ENCODE measurements at regions not wholly inside any gene's neighbourhood (a gene's known extent, or its start where the extent isn't known, plus 50 kb on each side); places are given as distances from the start of the nearest gene placed in this dataset.

GRCh38 chr5:163626904-163627434 is 121.5 kb downstream of the MAT2B start:
- DNase-seq (ENCODE audit: low read depth, low spot score), result no peak
- no peak for FAIRE-seq
- dilution Hi-C loops (cut with MboI; ENCODE audit: extremely low pct_ligation_motif_present, low sequenced_read_pairs), result no loop called here

GRCh38 chr5:163631856-163632255 is 126.4 kb downstream of the MAT2B start:
- TF ChIP-seq EZH2 (IDR thresholded peaks at IDR 0.05; ENCODE audit: low read length) (no peak), CTCF (optimal IDR thresholded peaks at IDR 0.05 in 1 of 3, IDR thresholded peaks at IDR 0.05 in 1 of 3, conservative IDR thresholded peaks at IDR 0.05 in 1 of 3; ENCODE audit: extremely low read depth in 1 of 3, insufficient read depth in 2 of 3, low read length in 3 of 3) (no peak)
- no peaks in the 10 kb centered on the region for H3K9me3 ChIP-seq (ENCODE audit: control insufficient read depth, low read depth, low read length)
- H4K20me1 ChIP-seq (ENCODE audit: control insufficient read depth, extremely low read depth, insufficient read depth, low read length), result no peaks in the 10 kb centered on the region
- DNase-seq (ENCODE audit: low read depth, low spot score) (no peak), FAIRE-seq (no peak)
- no peaks in the 10 kb centered on the region for H3K9me1 ChIP-seq (ENCODE audit: control insufficient read depth, extremely low read depth, insufficient read depth, low read length)
- H2AFZ ChIP-seq (ENCODE audit: control insufficient read depth, low read length), result no peak overlapping the region
- no peak overlapping the region for H3K4me2 ChIP-seq (ENCODE audit: control insufficient read depth, extremely low read depth, insufficient read depth, low read depth, low read length)
- H3K36me3 ChIP-seq (ENCODE audit: control insufficient read depth in 2 of 2, extremely low read depth in 1 of 2, insufficient read depth in 2 of 2, low read length in 2 of 2), result no peaks in the 10 kb centered on the region
- no peak overlapping the region for H3K27ac ChIP-seq (ENCODE audit: control insufficient read depth, insufficient read depth, low read length)
- no peak overlapping the region for H3K9ac ChIP-seq (ENCODE audit: control insufficient read depth, extremely low read depth, insufficient read depth, low read length)
- no peaks in the 10 kb centered on the region for H3K4me1 ChIP-seq (ENCODE audit: control insufficient read depth, extremely low read depth, insufficient read depth, low read length)
- no peak overlapping the region for H3K4me3 ChIP-seq (ENCODE audit: control insufficient read depth in 2 of 3, extremely low read depth in 1 of 3, insufficient read depth in 2 of 3, low read depth in 1 of 3, low read length in 3 of 3)
- no peaks in the 10 kb centered on the region for H3K79me2 ChIP-seq (ENCODE audit: control insufficient read depth, insufficient read depth, low read length)
- H3K27me3 ChIP-seq (ENCODE audit: control insufficient read depth, extremely low read depth, insufficient read depth, low read length), result no peaks in the 10 kb centered on the region
- dilution Hi-C loops (cut with MboI; ENCODE audit: extremely low pct_ligation_motif_present, low sequenced_read_pairs), result no loop called here

More at GRCh38 chr5:163626904-163627434, 121.5 kb downstream of the MAT2B start:
- no peak overlapping the region for H3K4me3 ChIP-seq (ENCODE audit: control insufficient read depth in 2 of 3, extremely low read depth in 1 of 3, insufficient read depth in 2 of 3, low read depth in 1 of 3, low read length in 3 of 3)
- no peaks in the 10 kb centered on the region for H3K9me3 ChIP-seq (ENCODE audit: control insufficient read depth, low read depth, low read length)
- H3K27ac ChIP-seq (ENCODE audit: control insufficient read depth, insufficient read depth, low read length), result no peak overlapping the region
- TF ChIP-seq CTCF (optimal IDR thresholded peaks at IDR 0.05 in 1 of 3, IDR thresholded peaks at IDR 0.05 in 1 of 3, conservative IDR thresholded peaks at IDR 0.05 in 1 of 3; ENCODE audit: extremely low read depth in 1 of 3, insufficient read depth in 2 of 3, low read length in 3 of 3) (no peak), EZH2 (IDR thresholded peaks at IDR 0.05; ENCODE audit: low read length) (no peak)
- H3K4me2 ChIP-seq (ENCODE audit: control insufficient read depth, extremely low read depth, insufficient read depth, low read depth, low read length), result no peak overlapping the region
- H3K9ac ChIP-seq (ENCODE audit: control insufficient read depth, extremely low read depth, insufficient read depth, low read length), result no peak overlapping the region
- H2AFZ ChIP-seq (ENCODE audit: control insufficient read depth, low read length), result no peak overlapping the region
- H3K36me3 ChIP-seq (ENCODE audit: control insufficient read depth in 2 of 2, extremely low read depth in 1 of 2, insufficient read depth in 2 of 2, low read length in 2 of 2), result no peaks in the 10 kb centered on the region
- H3K4me1 ChIP-seq (ENCODE audit: control insufficient read depth, extremely low read depth, insufficient read depth, low read length), result no peaks in the 10 kb centered on the region
- H4K20me1 ChIP-seq (ENCODE audit: control insufficient read depth, extremely low read depth, insufficient read depth, low read length), result no peaks in the 10 kb centered on the region
- H3K27me3 ChIP-seq (ENCODE audit: control insufficient read depth, extremely low read depth, insufficient read depth, low read length), result no peaks in the 10 kb centered on the region
- no peaks in the 10 kb centered on the region for H3K79me2 ChIP-seq (ENCODE audit: control insufficient read depth, insufficient read depth, low read length)
- no peaks in the 10 kb centered on the region for H3K9me1 ChIP-seq (ENCODE audit: control insufficient read depth, extremely low read depth, insufficient read depth, low read length)

All from keratinocyte (primary cell).